ENCODE measurements at regions not wholly inside any gene's neighbourhood (a gene's known extent, or its start where the extent isn't known, plus 50 kb on each side); places are given as distances from the start of the nearest gene placed in this dataset.

DNA sequence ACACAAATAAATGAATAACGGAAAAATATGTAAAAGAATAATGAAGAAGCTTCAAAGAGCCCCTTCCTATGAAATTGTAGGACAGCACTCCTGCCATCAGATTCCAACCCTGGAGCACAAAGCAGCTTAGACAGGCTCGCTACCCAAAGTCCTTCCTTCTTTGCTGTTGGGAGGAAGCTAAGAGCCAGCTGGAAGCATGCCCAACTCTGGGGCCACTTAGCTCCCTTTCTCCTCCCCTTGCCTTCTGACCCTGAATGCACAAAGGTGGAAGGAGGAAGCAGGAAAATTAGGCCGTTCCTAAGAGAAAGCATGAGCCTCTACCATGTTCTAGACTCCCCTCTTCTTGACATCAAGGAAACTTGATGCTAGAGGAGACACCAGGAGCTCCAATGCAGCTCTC is 700.8 kb downstream of the RNF144A start (continued):
- TF ChIP-seq KLF17 (tag by site-specific recombination; IDR thresholded peaks at IDR 0.05) (no peak), ZNF335 (tag by site-specific recombination; conservative IDR thresholded peaks at IDR 0.05) (no peak), KLF16 (tag by site-specific recombination; IDR thresholded peaks at IDR 0.05) (no peak), ZNF555 (tag by site-specific recombination; conservative IDR thresholded peaks at IDR 0.05) (no peak)

GRCh38 chr2:7619203-7619970 is 702.2 kb downstream of the RNF144A start:
- no peaks in the 10 kb centered on the region for H3K36me3 ChIP-seq (ENCODE audit: control insufficient read depth in 2 of 2, insufficient read depth in 1 of 2, low read length in 2 of 2)

More at GRCh38 chr2:7619203-7619970, 702.2 kb downstream of the RNF144A start:
- Histone ChIP-seq H3K4me1 (ENCODE audit: control insufficient read depth, insufficient read depth, low read length) (no peaks in the 10 kb centered on the region), H3K4me3 (ENCODE audit: low read depth, low read length) (no peak overlapping the region), H3K27ac (ENCODE audit: extremely low read depth, low read depth, low read length) (no peak overlapping the region), H3K9me3 (ENCODE audit: control insufficient read depth, insufficient read depth, low read depth, low read length) (no peaks in the 10 kb centered on the region)
- no peak for TF ChIP-seq YY2 (tag by site-specific recombination; IDR thresholded peaks at IDR 0.05)
- TF ChIP-seq BCL6B (tag by site-specific recombination; IDR thresholded peaks at IDR 0.05) = no peak
- TF ChIP-seq ZNF132 (tag by site-specific recombination; IDR thresholded peaks at IDR 0.05; ENCODE audit: borderline replicate concordance) = no peak
- no peak for TF ChIP-seq WT1 (tag by site-specific recombination; IDR thresholded peaks at IDR 0.05)
- no peak for TF ChIP-seq ZNF174 (tag by site-specific recombination; IDR thresholded peaks at IDR 0.05)
- TF ChIP-seq ZNF560 (tag by site-specific recombination; IDR thresholded peaks at IDR 0.05; ENCODE audit: borderline replicate concordance) = no peak
- TF ChIP-seq, protein P1, sequence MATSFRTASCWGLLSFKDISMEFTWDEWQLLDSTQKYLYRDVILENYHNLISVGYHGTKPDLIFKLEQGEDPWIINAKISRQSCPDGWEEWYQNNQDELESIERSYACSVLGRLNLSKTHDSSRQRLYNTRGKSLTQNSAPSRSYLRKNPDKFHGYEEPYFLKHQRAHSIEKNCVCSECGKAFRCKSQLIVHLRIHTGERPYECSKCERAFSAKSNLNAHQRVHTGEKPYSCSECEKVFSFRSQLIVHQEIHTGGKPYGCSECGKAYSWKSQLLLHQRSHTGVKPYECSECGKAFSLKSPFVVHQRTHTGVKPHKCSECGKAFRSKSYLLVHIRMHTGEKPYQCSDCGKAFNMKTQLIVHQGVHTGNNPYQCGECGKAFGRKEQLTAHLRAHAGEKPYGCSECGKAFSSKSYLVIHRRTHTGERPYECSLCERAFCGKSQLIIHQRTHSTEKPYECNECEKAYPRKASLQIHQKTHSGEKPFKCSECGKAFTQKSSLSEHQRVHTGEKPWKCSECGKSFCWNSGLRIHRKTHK (tag by site-specific recombination; IDR thresholded peaks at IDR 0.05) = no peak
- no peak for TF ChIP-seq ZNF404 (tag by site-specific recombination; IDR thresholded peaks at IDR 0.05)
- no peak for TF ChIP-seq ZNF394 (tag by site-specific recombination; IDR thresholded peaks at IDR 0.05; ENCODE audit: borderline replicate concordance)
- no peak for TF ChIP-seq KLF1 (tag by site-specific recombination; IDR thresholded peaks at IDR 0.05)
- TF ChIP-seq ZNF639 (tag by site-specific recombination; IDR thresholded peaks at IDR 0.05) = no peak
- no peak for TF ChIP-seq KLF9 (tag by site-specific recombination; IDR thresholded peaks at IDR 0.05; ENCODE audit: low read depth)
- TF ChIP-seq ZNF555 (tag by site-specific recombination; conservative IDR thresholded peaks at IDR 0.05) = no peak
- TF ChIP-seq ZNF202 (tag by site-specific recombination; IDR thresholded peaks at IDR 0.05; ENCODE audit: borderline replicate concordance) = no peak
- no peak for TF ChIP-seq ZSCAN16 (tag by site-specific recombination; IDR thresholded peaks at IDR 0.05)
- TF ChIP-seq KLF17 (tag by site-specific recombination; IDR thresholded peaks at IDR 0.05) = no peak
- POLR2A ChIA-PET = no interaction called here
- CTCF ChIA-PET = no interaction called here
